Astrocyte of the spinal cord (primary cell): ENCODE measurements at regions not wholly inside any gene's neighbourhood (a gene's known extent, or its start where the extent isn't known, plus 50 kb on each side); places are given as distances from the start of the nearest gene placed in this dataset.
A peak's percentile ranks its signal among the peaks of the same experiment; 100 is the strongest.

Source experiments
- DNase-seq: peaks from one replicate; pipeline ENCODE4 v3.0.0; 2011; ENCODE audit warnings: low read depth, low spot score
- H3K4me3 ChIP-seq: 2 replicates; pipeline ENCODE4 v1.5.1; 2011; ENCODE audit warnings: low read depth, mild to moderate bottlenecking, low read length, moderate library complexity
- CTCF ChIP-seq: IDR thresholded peaks from 2 replicates; pipeline ENCODE4 v1.5.1; 2012; ENCODE audit warnings: low read depth, mild to moderate bottlenecking, low read length, inconsistent platforms
- in situ Hi-C: cut with HindIII; loops from 2 replicates; pipeline ENCODE4 v1.10.0; 2017; ENCODE audit warnings: low sequenced_read_pairs

GRCh38 chr7:113207931-113208330, 89.6 kb upstream of the SMIM30 start:
- H3K4me3 ChIP-seq, result no peak overlapping the region
- in situ Hi-C loops, result no loop called here
- no peak for TF ChIP-seq CTCF
- DNase-seq, result no peak

GRCh38 chr7:113207441-113207840, 89.1 kb upstream of the SMIM30 start:
- H3K4me3 ChIP-seq, result no peak overlapping the region
- TF ChIP-seq CTCF, result no peak
- DNase-seq, result no peak
- in situ Hi-C loops, result no loop called here

GRCh38 chr7:113204415-113204814, 86.1 kb upstream of the SMIM30 start:
- H3K4me3 ChIP-seq, result no peak overlapping the region
- in situ Hi-C loops, result no loop called here
- no peak for DNase-seq
- TF ChIP-seq CTCF, result no peak

GRCh38 chr7:113202284-113202683, 83.9 kb upstream of the SMIM30 start:
- in situ Hi-C loops, result no loop called here
- no peak for DNase-seq
- TF ChIP-seq CTCF, result no peak
- no peak overlapping the region for H3K4me3 ChIP-seq

GRCh38 chr7:113200281-113200680, 81.9 kb upstream of the SMIM30 start:
- in situ Hi-C loops, result no loop called here
- DNase-seq, result no peak
- no peak for TF ChIP-seq CTCF
- no peak overlapping the region for H3K4me3 ChIP-seq

GRCh38 chr7:113199841-113200240, 81.5 kb upstream of the SMIM30 start:
- H3K4me3 ChIP-seq, result no peak overlapping the region
- DNase-seq, result peak; percentile 73
- in situ Hi-C loops, result no loop called here
- TF ChIP-seq CTCF, result no peak

- DNase-seq, result no peak
- in situ Hi-C loops, result no loop called here
- no peak overlapping the region for H3K4me3 ChIP-seq
- no peak for TF ChIP-seq CTCF
Measured at GRCh38 chr7:113199136-113199535, 80.8 kb upstream of the SMIM30 start.
